ENCODE measurements at regions not wholly inside any gene's neighbourhood (a gene's known extent, or its start where the extent isn't known, plus 50 kb on each side); places are given as distances from the start of the nearest gene placed in this dataset.
A peak's percentile ranks its signal among the peaks of the same experiment; 100 is the strongest.

GRCh38 chr3:124076235-124076634 is 84.3 kb upstream of the ROPN1 start:
- no peak overlapping the region for H3K27ac ChIP-seq (ENCODE audit: low read depth in 1 of 2, low read length in 2 of 2)
- 100% methylated on average over 1 of the region's 5 CpGs for WGBS (ENCODE audit: insufficient coverage)
- Mint-ChIP-seq H3K9me3 (peaks cover 0 to 5% (median 0%) of the 10 kb centered on the region in 7 donors), H3K4me1 (no peaks in the 10 kb centered on the region), H3K4me3 (no peak overlapping the region), H3K27ac (no peak overlapping the region), H3K36me3 (no peaks in the 10 kb centered on the region), H3K27me3 (ENCODE audit: low read depth in 3 of 3) (peaks cover 3 to 7% (median 4%) of the 10 kb centered on the region in 3 donors)
- H3K4me1 ChIP-seq (ENCODE audit: control insufficient read depth in 1 of 2, insufficient read depth in 2 of 2, low read length in 2 of 2): no peaks in the 10 kb centered on the region
- H3K9ac ChIP-seq (ENCODE audit: insufficient read depth, low read length, poor library complexity, severe bottlenecking): no peak overlapping the region
- H3K4me3 ChIP-seq (replicated peaks in 1 of 3; ENCODE audit: low read depth in 2 of 3, low read length in 3 of 3): no peak overlapping the region
- H2AFZ ChIP-seq (ENCODE audit: insufficient read depth, low read depth, low read length, poor library complexity, severe bottlenecking): no peak overlapping the region
- H3K27me3 ChIP-seq (ENCODE audit: control insufficient read depth in 2 of 2, insufficient read depth in 2 of 2, low read length in 2 of 2): no peaks in the 10 kb centered on the region
- no peak overlapping the region for H3K4me2 ChIP-seq (replicated peaks; ENCODE audit: extremely low read depth, low read length, poor library complexity, severe bottlenecking)
- H3K9me3 ChIP-seq (replicated peaks in 1 of 2; ENCODE audit: control insufficient read depth in 1 of 2, insufficient read depth in 1 of 2, low read length in 2 of 2): no peaks in the 10 kb centered on the region
- no peak for TF ChIP-seq CTCF (IDR thresholded peaks at IDR 0.05)
- H3K79me2 ChIP-seq (ENCODE audit: insufficient read depth, low read length): no peaks in the 10 kb centered on the region
- H4K20me1 ChIP-seq (ENCODE audit: insufficient read depth, low read length): no peaks in the 10 kb centered on the region
- intact Hi-C loops (cut with micrococcal nuclease): no loop called here
- no peaks in the 10 kb centered on the region for H3K36me3 ChIP-seq (replicated peaks in 1 of 2; ENCODE audit: control insufficient read depth in 1 of 2, insufficient read depth in 2 of 2, low read length in 2 of 2)
- DNase-seq: no peak

- no peaks in the 10 kb centered on the region for H3K79me2 ChIP-seq (ENCODE audit: insufficient read depth, low read length)
- H3K4me3 Mint-ChIP-seq: no peak overlapping the region
- peaks cover 3 to 9% (median 8%) of the 10 kb centered on the region in 3 donors for H3K27me3 Mint-ChIP-seq (ENCODE audit: low read depth in 3 of 3)
- DNase-seq: peak in 1 of 3 donors; percentile 9
- H3K4me1 Mint-ChIP-seq: no peaks in the 10 kb centered on the region
- H3K27me3 ChIP-seq (ENCODE audit: control insufficient read depth in 2 of 2, insufficient read depth in 2 of 2, low read length in 2 of 2): no peaks in the 10 kb centered on the region
- H3K4me2 ChIP-seq (replicated peaks; ENCODE audit: extremely low read depth, low read length, poor library complexity, severe bottlenecking): no peak overlapping the region
- WGBS (ENCODE audit: insufficient coverage): 26% methylated on average over 3 of the region's 4 CpGs
- H3K9me3 Mint-ChIP-seq: peaks cover 0 to 5% (median 0%) of the 10 kb centered on the region in 7 donors
- no peak overlapping the region for H3K27ac Mint-ChIP-seq
- no peak overlapping the region for H3K9ac ChIP-seq (ENCODE audit: insufficient read depth, low read length, poor library complexity, severe bottlenecking)
- no peak overlapping the region for H3K27ac ChIP-seq (ENCODE audit: low read depth in 1 of 2, low read length in 2 of 2)
- H3K36me3 ChIP-seq (replicated peaks in 1 of 2; ENCODE audit: control insufficient read depth in 1 of 2, insufficient read depth in 2 of 2, low read length in 2 of 2): no peaks in the 10 kb centered on the region
- H3K36me3 Mint-ChIP-seq: no peaks in the 10 kb centered on the region
- no peaks in the 10 kb centered on the region for H4K20me1 ChIP-seq (ENCODE audit: insufficient read depth, low read length)
- H3K9me3 ChIP-seq (replicated peaks in 1 of 2; ENCODE audit: control insufficient read depth in 1 of 2, insufficient read depth in 1 of 2, low read length in 2 of 2): no peaks in the 10 kb centered on the region
- H3K4me1 ChIP-seq (ENCODE audit: control insufficient read depth in 1 of 2, insufficient read depth in 2 of 2, low read length in 2 of 2): no peaks in the 10 kb centered on the region
- H3K4me3 ChIP-seq (replicated peaks in 1 of 3; ENCODE audit: low read depth in 2 of 3, low read length in 3 of 3): no peak overlapping the region
- intact Hi-C loops (cut with micrococcal nuclease): no loop called here
- TF ChIP-seq CTCF (IDR thresholded peaks at IDR 0.05): peak; percentile 77
- no peak overlapping the region for H2AFZ ChIP-seq (ENCODE audit: insufficient read depth, low read depth, low read length, poor library complexity, severe bottlenecking)
Observed at GRCh38 chr3:124078953-124079911, 87.3 kb upstream of the ROPN1 start.

All from CD14-positive monocyte (primary cell).